ENCODE measurements at regions not wholly inside any gene's neighbourhood (a gene's known extent, or its start where the extent isn't known, plus 50 kb on each side); places are given as distances from the start of the nearest gene placed in this dataset.
A peak's percentile ranks its signal among the peaks of the same experiment; 100 is the strongest.
"Not testable (repeated sequence)": the region's sequence is repeated elsewhere in the genome, so short reads cannot be mapped to it uniquely, and the experiment has no call there.

GRCh38 chr4:3880615-3881120 is 114.5 kb downstream of the ADRA2C start:
- ChIA-PET CTCF (interaction anchor here (0.5 to 8.8 kb wide), 55 partner anchors 9 to 1510 kb away, joined by 3 to 159 read pairs (median 4); partner anchors contain the start of gene ADRA2C), POLR2A (interaction anchor here (1.4 to 1.8 kb wide), 2 partner anchors 94 to 115 kb away, joined by 5 read pairs; no protein-coding TSS in a partner anchor)
- 1% methylated on average over 18 of the region's 18 CpGs for WGBS (ENCODE audit: low lambda C conversion rate)
- Histone ChIP-seq H3K9me2 (no peaks in the 10 kb centered on the region), H3K36me3 (replicated peaks in 1 of 2; ENCODE audit: control insufficient read depth in 1 of 2, insufficient read depth in 2 of 2, low read length in 1 of 2) (no peaks in the 10 kb centered on the region), H3F3A (replicated peaks; ENCODE audit: insufficient read depth) (no peaks in the 10 kb centered on the region), H2AFZ (ENCODE audit: low read depth) (no peak overlapping the region), H3K4me1 (ENCODE audit: control insufficient read depth in 1 of 2, insufficient read depth in 2 of 2, low read depth in 1 of 2, low read length in 1 of 2) (peaks cover 0 to 4% of the 10 kb centered on the region in 2 experiments; a peak in 1 of 4 replicates), H3K9ac (no peak overlapping the region), H3K4me3 (ENCODE audit: low read depth in 2 of 2, low read length in 1 of 2) (no peak overlapping the region; a peak in 1 of 4 replicates), H3K27me3 (ENCODE audit: insufficient read depth) (peaks cover 10% of the 10 kb centered on the region; the same call in 1 of the 2 replicates), H3K4me2 (no peak overlapping the region), H3K79me2 (ENCODE audit: insufficient read depth) (no peaks in the 10 kb centered on the region), H3K9me3 (no peaks in the 10 kb centered on the region), H3K27ac (ENCODE audit: low read depth in 2 of 2, low read length in 1 of 2) (no peak overlapping the region), H4K20me1 (ENCODE audit: insufficient read depth) (no peaks in the 10 kb centered on the region)
- peak; percentile 89 for DNase-seq
- TF ChIP-seq EZH2phosphoT487 (IDR thresholded peaks at IDR 0.05; ENCODE audit: borderline replicate concordance, low read depth) (no peak), PBX3 (IDR thresholded peaks at IDR 0.05) (no peak), SMC3 (IDR thresholded peaks at IDR 0.05; ENCODE audit: low read depth, low read length) (peak; percentile 83), USF1 (IDR thresholded peaks at IDR 0.05; ENCODE audit: borderline replicate concordance, low read depth) (no peak), FOXM1 (IDR thresholded peaks at IDR 0.05; ENCODE audit: low read depth) (no peak), NRF1 (IDR thresholded peaks at IDR 0.05; ENCODE audit: low read depth, low read length) (no peak), TCF12 (IDR thresholded peaks at IDR 0.05) (no peak), RXRA (IDR thresholded peaks at IDR 0.05; ENCODE audit: borderline replicate concordance, low read depth) (no peak), CTCF (IDR thresholded peaks at IDR 0.05) (peak; percentile 68), FOXJ3 (CRISPR knock-in tag; IDR thresholded peaks at IDR 0.05) (no peak), MEF2A (IDR thresholded peaks at IDR 0.05; ENCODE audit: borderline replicate concordance, low read depth) (no peak), CHD2 (IDR thresholded peaks at IDR 0.05; ENCODE audit: low read length, partially characterized antibody) (no peak), POLR2AphosphoS5 (IDR thresholded peaks at IDR 0.05; ENCODE audit: low read depth, low read length) (no peak), REST (IDR thresholded peaks at IDR 0.05; ENCODE audit: low read depth, low read length) (no peak), JUND (IDR thresholded peaks at IDR 0.05) (no peak), RAD21 (IDR thresholded peaks at IDR 0.05; ENCODE audit: low read length) (peak; percentile 87), USF2 (IDR thresholded peaks at IDR 0.05; ENCODE audit: borderline replicate concordance, low read depth, low read length) (no peak), SIN3A (IDR thresholded peaks at IDR 0.05; ENCODE audit: borderline replicate concordance, low read depth, low read length) (no peak), GABPA (IDR thresholded peaks at IDR 0.05; ENCODE audit: low read depth) (no peak), EP300 (IDR thresholded peaks at IDR 0.05; ENCODE audit: borderline replicate concordance in 1 of 2, low read depth in 1 of 2, low read length in 1 of 2) (no peak)

GRCh38 chr4:3882316-3882885 is 116.2 kb downstream of the ADRA2C start:
- H3K9ac ChIP-seq; H3K36me3 ChIP-seq (replicated peaks in 1 of 2; ENCODE audit: control insufficient read depth in 1 of 2, insufficient read depth in 2 of 2, low read length in 1 of 2); H3K4me3 ChIP-seq (ENCODE audit: low read depth in 2 of 2, low read length in 1 of 2); H3K79me2 ChIP-seq (ENCODE audit: insufficient read depth); H2AFZ ChIP-seq (ENCODE audit: low read depth); H3K27me3 ChIP-seq (ENCODE audit: insufficient read depth); POLR2A ChIA-PET; H3K4me1 ChIP-seq (ENCODE audit: control insufficient read depth in 1 of 2, insufficient read depth in 2 of 2, low read depth in 1 of 2, low read length in 1 of 2); H3F3A ChIP-seq (replicated peaks; ENCODE audit: insufficient read depth); H3K27ac ChIP-seq (ENCODE audit: low read depth in 2 of 2, low read length in 1 of 2); H3K9me3 ChIP-seq; H4K20me1 ChIP-seq (ENCODE audit: insufficient read depth); H3K4me2 ChIP-seq; DNase-seq; H3K9me2 ChIP-seq: not testable (repeated sequence)
- 43% methylated on average over 10 of the region's 12 CpGs for WGBS (ENCODE audit: low lambda C conversion rate)
- CTCF ChIA-PET = interaction anchor here (1.2 to 8.8 kb wide), 4 partner anchors 90 to 402 kb away, joined by 4 to 159 read pairs (median 12); partner anchors contain the start of gene ADRA2C
